Osteocyte (in vitro differentiated cells): ENCODE measurements at regions not wholly inside any gene's neighbourhood (a gene's known extent, or its start where the extent isn't known, plus 50 kb on each side); places are given as distances from the start of the nearest gene placed in this dataset.

Experiments
- DNase-seq: peaks from one replicate; pipeline ENCODE4 v3.0.0; 2021; ENCODE audit warnings: mixed read lengths; ENCODE audit not compliant: unreplicated experiment; ENCODE audit errors: extremely low spot score
- H3K27ac Mint-ChIP-seq: one replicate; pipeline ENCODE4 v1.8.0; 2021; ENCODE audit warnings: mild to moderate bottlenecking, mixed read lengths; ENCODE audit not compliant: unreplicated experiment
- H3K27me3 Mint-ChIP-seq: one replicate; pipeline ENCODE4 v1.8.0; 2021; ENCODE audit warnings: mixed read lengths; ENCODE audit not compliant: unreplicated experiment
- H3K36me3 Mint-ChIP-seq: one replicate; pipeline ENCODE4 v1.8.0; 2021; ENCODE audit warnings: mixed read lengths; ENCODE audit not compliant: unreplicated experiment
- H3K4me1 Mint-ChIP-seq: one replicate; pipeline ENCODE4 v1.8.0; 2021; ENCODE audit warnings: mixed read lengths; ENCODE audit not compliant: unreplicated experiment
- H3K4me3 Mint-ChIP-seq: one replicate; pipeline ENCODE4 v1.8.0; 2021; ENCODE audit warnings: mild to moderate bottlenecking, moderate library complexity, mixed read lengths; ENCODE audit not compliant: unreplicated experiment
- H3K9me3 Mint-ChIP-seq: one replicate; pipeline ENCODE4 v1.8.0; 2021; ENCODE audit warnings: mixed read lengths; ENCODE audit not compliant: unreplicated experiment
- CTCF ChIP-seq: fragments of 200-600 bp; sonication (generic); IDR thresholded peaks from 2 replicates; pipeline ENCODE4 v1.5.0; 2021; ENCODE audit warnings: antibody characterized with exemption, mild to moderate bottlenecking, moderate library complexity

- Mint-ChIP-seq H3K4me3 (no peak overlapping the region), H3K36me3 (no peaks in the 10 kb centered on the region), H3K27ac (no peak overlapping the region), H3K9me3 (peaks cover 6% of the 10 kb centered on the region), H3K4me1 (no peaks in the 10 kb centered on the region), H3K27me3 (no peaks in the 10 kb centered on the region)
- no peak for TF ChIP-seq CTCF
- DNase-seq: no peak
Measured at GRCh38 chr7:20954711-20955619, 168.3 kb upstream of the SP8 start.

GRCh38 chr7:20958572-20958971 lies 171.9 kb upstream of the SP8 start:
- Mint-ChIP-seq H3K27me3 (no peaks in the 10 kb centered on the region), H3K27ac (no peak overlapping the region)

GRCh38 chr7:20959281-20959680 lies 172.6 kb upstream of the SP8 start:
- no peaks in the 10 kb centered on the region for H3K27me3 Mint-ChIP-seq
- H3K9me3 Mint-ChIP-seq: no peaks in the 10 kb centered on the region
- no peaks in the 10 kb centered on the region for H3K4me1 Mint-ChIP-seq
- no peaks in the 10 kb centered on the region for H3K36me3 Mint-ChIP-seq
- no peak for DNase-seq
- no peak overlapping the region for H3K27ac Mint-ChIP-seq
- H3K4me3 Mint-ChIP-seq: no peak overlapping the region
- no peak for TF ChIP-seq CTCF

More at GRCh38 chr7:20958572-20958971, 171.9 kb upstream of the SP8 start:
- no peaks in the 10 kb centered on the region for H3K9me3 Mint-ChIP-seq
- DNase-seq: no peak
- H3K36me3 Mint-ChIP-seq: no peaks in the 10 kb centered on the region
- no peaks in the 10 kb centered on the region for H3K4me1 Mint-ChIP-seq
- H3K4me3 Mint-ChIP-seq: no peak overlapping the region
- TF ChIP-seq CTCF: no peak

- H3K27me3 Mint-ChIP-seq: no peaks in the 10 kb centered on the region
- H3K27ac Mint-ChIP-seq: no peak overlapping the region
Measured at GRCh38 chr7:20963556-20964280, 177.0 kb upstream of the SP8 start.

More at GRCh38 chr7:20963556-20964280, 177.0 kb upstream of the SP8 start:
- Mint-ChIP-seq H3K36me3 (no peaks in the 10 kb centered on the region), H3K4me1 (no peaks in the 10 kb centered on the region), H3K9me3 (peaks cover 12% of the 10 kb centered on the region), H3K4me3 (no peak overlapping the region)
- no peak for TF ChIP-seq CTCF
- DNase-seq: no peak
